ENCODE measurements at regions not wholly inside any gene's neighbourhood (a gene's known extent, or its start where the extent isn't known, plus 50 kb on each side); places are given as distances from the start of the nearest gene placed in this dataset.
A peak's percentile ranks its signal among the peaks of the same experiment; 100 is the strongest.

DNA sequence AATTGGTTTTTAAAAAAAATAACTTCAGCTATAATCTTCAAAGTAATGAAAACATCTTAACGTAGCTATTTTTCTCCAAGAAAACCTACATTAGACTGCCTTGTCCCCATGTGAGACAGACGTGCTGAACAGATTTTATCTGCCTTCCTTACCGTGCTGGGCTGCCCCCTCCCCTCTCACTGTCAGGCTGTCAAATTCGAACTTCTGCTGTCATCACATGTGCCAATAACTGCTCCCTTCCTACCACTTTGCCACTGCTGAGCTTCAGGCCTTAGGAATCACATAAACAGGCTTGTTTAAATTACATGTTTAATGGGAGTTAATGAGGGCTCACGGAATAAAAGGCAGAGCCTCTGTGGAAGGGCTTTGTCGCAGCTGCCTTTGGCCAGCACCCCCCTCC, 77.0 kb upstream of the NHSL1 start:
- intact Hi-C loops (cut with DNase I) = no loop called here
- ATAC-seq (no peak), DNase-seq (no peak)

GRCh38 chr6:138577151-138577915, 78.0 kb upstream of the NHSL1 start:
- DNase-seq (no peak), ATAC-seq (peak in 1 of 2 donors; percentile 85)
- intact Hi-C loops (cut with DNase I) = no loop called here

DNA sequence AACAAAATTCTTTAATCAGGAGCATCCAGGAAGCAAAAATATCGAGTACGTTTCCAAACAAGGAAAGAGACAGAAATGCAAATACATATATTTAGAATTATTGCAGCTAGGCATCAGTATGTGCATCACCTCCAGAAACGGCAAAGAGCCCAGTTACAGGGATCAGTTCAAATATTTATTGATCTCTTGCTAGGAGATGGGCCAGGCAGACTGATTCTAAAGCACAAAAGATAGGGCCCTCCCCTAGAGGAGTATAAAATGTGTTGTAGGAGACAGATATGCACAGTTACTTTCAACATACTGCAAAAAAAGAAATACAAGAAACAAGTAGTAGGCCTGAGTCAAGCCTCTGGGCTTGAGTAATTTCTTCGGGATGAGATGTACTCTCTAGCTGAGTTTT, 80.7 kb upstream of the NHSL1 start:
- no peak for ATAC-seq
- intact Hi-C loops (cut with DNase I) = loop anchor here in 1 of 2 donors (10.0 kb wide), 1 partner anchor 145 kb away; no protein-coding TSS in a partner anchor
- DNase-seq = no peak

DNA sequence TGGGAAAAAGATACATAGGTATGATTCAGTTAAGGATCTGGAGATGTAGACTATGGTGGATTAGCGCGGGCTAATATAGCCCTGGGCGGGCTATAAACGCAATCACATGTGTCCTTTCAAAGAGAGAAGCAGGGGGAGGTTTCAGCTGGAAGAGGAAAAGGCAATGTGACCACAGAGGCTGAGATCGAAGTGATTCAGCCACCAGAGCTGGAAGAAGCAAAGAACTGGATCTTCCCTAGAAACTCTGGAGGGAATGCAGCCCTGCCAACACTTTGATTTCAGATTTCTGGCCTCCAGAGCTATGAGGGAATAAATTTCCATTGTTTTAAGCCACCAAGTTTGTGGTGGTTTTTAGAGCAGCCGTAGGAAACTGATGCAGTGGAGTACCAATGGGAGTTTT, 81.5 kb upstream of the NHSL1 start:
- DNase-seq = no peak
- ATAC-seq = no peak
- intact Hi-C loops (cut with DNase I) = loop anchor here in 1 of 2 donors (10.0 kb wide), 1 partner anchor 146 kb away; no protein-coding TSS in a partner anchor

DNA sequence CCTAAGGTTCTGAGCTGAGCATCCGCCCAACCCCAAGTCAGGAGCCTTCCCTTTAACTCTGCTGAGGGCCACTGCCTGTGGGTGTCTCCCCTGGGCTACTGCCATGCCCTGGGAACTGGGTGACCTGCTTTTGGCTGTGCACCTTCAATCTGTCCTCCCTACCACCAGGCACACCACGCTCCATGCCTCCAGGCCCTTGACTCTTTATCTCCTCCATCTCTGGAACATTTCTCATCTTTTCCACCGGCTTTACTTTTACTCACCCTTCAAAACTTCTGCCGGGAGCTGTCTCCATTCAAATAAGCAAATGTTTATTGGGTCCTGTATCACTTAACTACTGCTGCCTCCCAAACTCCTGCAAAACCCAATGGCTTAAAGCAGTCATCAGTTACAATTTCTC, 83.3 kb upstream of the NHSL1 start:
- intact Hi-C loops (cut with DNase I) = loop anchor here in 1 of 2 donors (10.0 kb wide), 1 partner anchor 148 kb away; no protein-coding TSS in a partner anchor
- ATAC-seq (no peak), DNase-seq (no peak)

DNA sequence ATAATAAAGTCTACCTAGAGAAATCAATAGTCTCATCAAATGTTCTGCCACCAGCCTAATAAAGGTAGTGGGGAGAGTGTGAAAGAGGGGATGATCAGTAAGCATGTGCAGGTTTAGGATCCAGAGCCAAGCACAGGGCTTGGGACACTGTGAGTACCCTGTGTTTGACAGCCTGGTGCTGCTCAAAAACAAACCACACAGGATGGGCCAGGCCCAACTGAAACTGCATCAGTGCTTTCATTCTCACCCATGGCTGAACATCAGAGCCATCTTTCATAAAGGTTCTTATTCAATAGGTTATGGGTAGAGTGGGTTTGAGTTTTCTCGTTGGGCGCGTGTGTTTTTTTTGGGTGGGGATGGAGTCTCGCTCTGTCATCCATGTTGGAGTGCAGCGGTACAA, 87.3 kb upstream of the NHSL1 start:
- ATAC-seq (no peak), DNase-seq (no peak)
- intact Hi-C loops (cut with DNase I) = loop anchor here (5.0 to 10.0 kb wide), 2 partner anchors 152 to 469 kb away; no protein-coding TSS in a partner anchor

DNA sequence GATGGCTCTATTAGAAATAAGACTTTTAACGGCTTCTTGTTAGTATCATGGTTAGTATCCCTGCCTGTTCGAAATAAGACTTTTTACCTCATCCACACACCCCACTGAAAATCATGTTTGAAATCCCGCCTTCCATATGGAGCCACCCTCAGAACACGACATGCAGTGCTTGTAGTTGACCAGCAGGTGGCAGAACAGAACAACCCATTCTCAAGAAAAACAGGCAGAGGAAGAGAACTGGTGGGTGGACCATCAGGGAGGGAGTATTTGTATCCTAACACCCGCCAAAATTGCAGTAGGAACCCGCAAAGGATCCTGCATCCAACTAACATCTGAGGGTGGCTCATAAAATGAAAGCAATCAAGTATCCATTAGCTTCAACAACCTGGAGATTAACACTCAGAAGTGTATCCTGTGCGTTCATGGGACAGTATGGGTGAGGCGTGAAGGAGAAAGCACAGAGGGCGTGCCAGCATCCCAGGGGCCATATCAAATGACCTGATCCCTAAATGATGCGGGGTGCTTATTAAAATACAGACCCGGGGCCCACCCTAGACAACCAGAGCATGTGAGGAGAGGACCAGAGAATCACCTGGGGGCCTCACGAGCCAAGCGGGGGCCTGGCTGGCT, 89.6 kb upstream of the NHSL1 start:
- intact Hi-C loops (cut with DNase I) = loop anchor here (1.0 to 10.0 kb wide), 4 partner anchors 154 to 472 kb away; no protein-coding TSS in a partner anchor
- DNase-seq = peak; percentile 49
- peak; percentile 53 to 67 for ATAC-seq

- intact Hi-C loops (cut with DNase I) = loop anchor here in 1 of 2 donors (5.0 kb wide), 1 partner anchor 176 kb away; no protein-coding TSS in a partner anchor
- DNase-seq = peak; percentile 53
- ATAC-seq = peak; percentile 53 to 56
Measured at GRCh38 chr6:138590796-138591709, 91.8 kb upstream of the NHSL1 start.

DNA sequence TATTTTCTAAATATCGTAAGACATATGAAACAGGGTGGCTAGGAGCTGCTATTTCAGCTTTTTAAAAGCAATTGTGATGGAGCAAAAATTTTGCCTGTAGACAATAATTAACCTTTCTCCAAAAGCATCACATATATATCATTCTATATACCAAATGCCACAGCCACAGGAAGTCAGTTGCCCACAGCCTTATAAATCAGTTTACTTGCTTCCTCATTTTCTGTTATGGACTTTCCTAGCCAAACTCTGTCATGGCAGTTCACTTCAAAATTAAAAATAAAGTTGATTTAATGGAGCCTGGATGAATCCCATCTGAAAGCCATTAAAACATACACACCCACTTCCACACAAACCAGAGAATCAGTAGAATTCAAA, 93.4 kb upstream of the NHSL1 start:
- ATAC-seq = no peak
- DNase-seq = no peak
- intact Hi-C loops (cut with DNase I) = loop anchor here in 1 of 2 donors (5.0 kb wide), 1 partner anchor 175 kb away; no protein-coding TSS in a partner anchor

DNA sequence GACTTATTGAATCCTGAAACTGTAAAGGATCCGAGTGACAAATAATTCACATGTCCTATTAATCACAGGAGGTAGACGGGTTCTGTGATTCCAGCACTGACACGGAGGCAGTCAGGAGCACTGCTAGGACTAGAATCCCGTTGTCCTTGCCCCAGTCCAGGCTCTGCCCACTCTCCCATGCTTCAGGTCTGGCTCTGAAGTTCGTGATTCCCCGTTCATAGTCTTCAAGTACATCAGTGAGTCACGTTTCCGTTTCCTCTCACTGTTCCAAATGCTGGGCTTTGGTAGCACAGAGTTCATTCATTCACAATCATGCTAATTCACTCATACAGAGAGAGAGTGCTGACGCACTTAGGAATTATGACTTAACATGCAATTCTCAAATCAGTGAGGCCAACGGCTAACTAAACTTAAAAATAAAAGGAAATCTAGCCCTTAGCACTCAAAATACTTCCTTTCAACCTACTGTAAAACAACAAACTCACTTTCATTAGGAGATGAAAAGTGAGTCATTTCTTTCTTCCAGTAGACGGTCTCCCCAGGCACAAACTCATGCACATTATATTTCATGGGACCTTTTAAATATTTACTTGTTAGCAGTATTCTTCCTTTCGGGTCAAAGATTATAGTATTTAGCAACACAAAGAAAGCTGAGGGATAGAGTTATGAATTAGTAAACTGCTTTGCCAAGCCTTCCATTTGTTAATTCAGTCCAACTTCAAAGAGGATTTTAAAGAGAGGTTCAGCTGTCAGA, 94.0 kb upstream of the NHSL1 start:
- intact Hi-C loops (cut with DNase I) = loop anchor here in 1 of 2 donors (5.0 kb wide), 1 partner anchor 174 kb away; no protein-coding TSS in a partner anchor
- DNase-seq = peak; percentile 73
- ATAC-seq = peak; percentile 76 to 91

- DNase-seq (no peak), ATAC-seq (no peak)
- intact Hi-C loops (cut with DNase I) = loop anchor here in 1 of 2 donors (5.0 kb wide), 1 partner anchor 173 kb away; no protein-coding TSS in a partner anchor
Measured at GRCh38 chr6:138593909-138594757, 94.8 kb upstream of the NHSL1 start.

DNA sequence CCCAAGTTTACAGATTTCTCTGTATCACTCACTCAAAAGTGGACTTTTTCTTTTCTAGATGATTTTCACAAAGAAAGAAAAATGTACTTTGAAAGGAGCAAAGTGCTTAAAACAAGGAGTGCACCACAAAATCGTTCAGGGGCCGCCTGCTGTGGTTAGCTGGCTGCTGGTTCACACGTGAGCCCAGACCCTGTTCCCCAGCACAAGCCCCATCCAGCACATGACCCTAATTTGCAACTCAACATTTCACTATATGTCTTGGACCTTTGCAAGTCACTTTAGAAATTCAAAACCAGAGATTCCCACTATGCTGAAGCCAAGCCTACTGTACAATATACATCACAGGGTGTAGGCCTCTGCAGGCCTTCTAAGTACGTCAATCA, 95.5 kb upstream of the NHSL1 start:
- ATAC-seq = no peak
- intact Hi-C loops (cut with DNase I) = loop anchor here in 1 of 2 donors (5.0 kb wide), 1 partner anchor 173 kb away; no protein-coding TSS in a partner anchor

DNA sequence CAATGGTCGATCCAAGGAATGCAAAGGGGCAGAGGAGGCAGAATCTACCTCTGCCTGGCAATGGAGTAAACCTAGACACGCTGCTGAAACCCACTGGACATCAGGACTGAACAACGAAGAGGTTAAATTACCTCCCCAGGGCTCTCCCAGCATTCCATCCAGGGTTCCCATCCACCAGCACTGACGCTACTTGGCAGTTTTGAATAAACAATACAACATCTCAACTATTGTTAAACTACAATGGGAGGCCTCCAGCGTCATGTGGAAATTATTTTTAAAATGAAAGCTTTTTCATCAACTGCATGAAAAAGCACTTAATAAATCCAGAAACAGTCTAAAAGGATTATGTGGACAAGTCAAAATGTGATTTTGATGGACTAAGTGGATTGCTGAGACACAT, 96.8 kb upstream of the NHSL1 start:
- no peak for DNase-seq
- intact Hi-C loops (cut with DNase I) = no loop called here

More for the DNA sequence above, 95.5 kb upstream of the NHSL1 start:
- no peak for DNase-seq

GRCh38 chr6:138596591-138596990, 97.3 kb upstream of the NHSL1 start:
- intact Hi-C loops (cut with DNase I) = no loop called here
- no peak for DNase-seq
- ATAC-seq = peak in 1 of 2 donors; percentile 39

More for the DNA sequence above, 96.8 kb upstream of the NHSL1 start:
- no peak for ATAC-seq

DNA sequence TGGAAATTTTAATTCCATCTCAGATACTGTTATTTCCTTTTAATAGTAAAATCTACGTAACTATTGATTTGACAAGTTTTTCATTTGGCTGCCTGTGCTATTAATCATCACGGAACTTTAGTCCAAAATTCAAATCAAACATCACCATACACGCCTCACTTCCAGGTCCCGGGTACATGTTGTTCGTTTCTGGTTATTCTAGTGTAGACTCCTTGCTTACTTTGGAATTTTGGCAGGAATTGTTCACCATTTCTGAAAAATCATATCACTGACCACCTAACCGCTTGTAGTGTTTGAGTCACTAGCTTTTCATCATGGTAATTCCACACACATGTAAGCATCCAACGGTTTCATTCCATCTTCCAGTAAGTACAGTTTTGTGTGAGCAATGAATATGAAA, 98.0 kb upstream of the NHSL1 start:
- intact Hi-C loops (cut with DNase I) = no loop called here
- DNase-seq (no peak), ATAC-seq (no peak)

GRCh38 chr6:138598562-138599173, 99.4 kb upstream of the NHSL1 start:
- intact Hi-C loops (cut with DNase I) = no loop called here
- ATAC-seq = no peak

GRCh38 chr6:138600261-138600660, 101.0 kb upstream of the NHSL1 start:
- ATAC-seq = no peak
- DNase-seq = no peak
- intact Hi-C loops (cut with DNase I) = no loop called here

More at GRCh38 chr6:138598562-138599173, 99.4 kb upstream of the NHSL1 start:
- no peak for DNase-seq

Data from left cardiac atrium (tissue), 4 donors.